GM18499 (cell line): ENCODE measurements at regions not wholly inside any gene's neighbourhood (a gene's known extent, or its start where the extent isn't known, plus 50 kb on each side); places are given as distances from the start of the nearest gene placed in this dataset.
"Not testable (repeated sequence)": the region's sequence is repeated elsewhere in the genome, so short reads cannot be mapped to it uniquely, and the experiment has no call there.

Experiments used
- ATAC-seq: cut with Tn5 transposase; IDR thresholded peaks from one replicate; pipeline ENCODE4 v1.9.1; 2021; ENCODE audit warnings: moderate number of reproducible peaks; ENCODE audit not compliant: insufficient read depth, unreplicated experiment

DNA sequence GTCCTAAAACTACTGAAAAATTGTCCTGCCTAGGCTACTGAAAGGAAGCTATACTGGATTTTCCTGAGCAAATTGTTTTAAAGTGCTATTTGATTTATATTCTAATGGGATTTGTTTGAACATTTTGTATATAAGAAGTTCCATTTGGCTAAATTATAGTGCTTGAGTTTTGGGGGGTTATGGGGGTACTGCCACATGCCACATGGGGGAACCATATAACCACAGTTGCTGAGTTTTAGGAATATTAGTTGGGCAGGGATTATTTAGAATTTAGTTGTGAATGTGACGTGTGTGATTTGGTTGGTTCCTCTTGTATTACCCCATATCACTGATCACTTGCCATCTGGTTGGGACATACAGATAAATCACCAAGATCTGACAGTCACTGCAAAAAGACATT, 224.5 kb upstream of the TAPT1 start:
- ATAC-seq: no peak

DNA sequence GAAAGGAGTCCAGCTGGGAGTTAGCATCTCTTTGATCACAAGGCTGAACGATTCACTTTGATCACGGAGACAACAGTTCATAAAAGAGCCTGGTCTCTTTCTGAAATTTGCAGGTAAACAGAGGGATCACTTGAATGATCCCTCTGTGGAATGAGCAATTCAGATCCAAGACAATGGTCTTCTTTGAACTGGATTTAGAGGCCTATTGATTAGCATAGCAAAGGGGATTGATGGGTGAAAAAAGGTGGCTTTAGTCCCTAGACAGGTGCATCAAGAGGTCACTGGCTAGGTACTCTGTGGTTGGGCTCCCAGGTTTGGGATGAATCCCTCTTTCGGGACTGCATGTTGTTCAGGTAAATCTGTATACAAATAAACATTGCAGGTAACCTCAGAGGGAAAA, 223.8 kb upstream of the TAPT1 start:
- no peak for ATAC-seq

DNA sequence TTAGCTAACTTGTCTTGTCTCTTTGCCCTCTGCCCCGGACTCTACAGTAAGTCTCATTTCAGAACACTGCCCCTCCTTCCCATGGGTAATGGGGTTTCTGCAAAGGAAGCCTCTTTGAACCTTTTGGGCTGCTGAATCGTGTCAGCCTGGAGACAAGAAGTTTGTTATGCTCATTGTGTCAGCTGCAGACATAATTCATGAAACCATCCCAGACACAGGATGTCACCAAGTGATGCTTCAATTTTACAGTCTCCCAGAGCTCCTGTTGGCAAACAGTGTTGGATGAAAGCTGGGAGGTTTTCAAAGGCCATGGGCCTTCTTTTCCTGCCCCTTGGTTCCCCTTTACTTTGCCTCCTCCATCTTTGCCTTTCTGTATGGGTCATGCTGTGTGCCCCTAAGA, 223.1 kb upstream of the TAPT1 start:
- ATAC-seq: no peak

GRCh38 chr4:16448241-16448840, 222.1 kb upstream of the TAPT1 start:
- no peak for ATAC-seq

- ATAC-seq: peak; percentile 63
These were observed 217.3 kb upstream of the TAPT1 start for GRCh38 chr4:16443504-16444088.

DNA sequence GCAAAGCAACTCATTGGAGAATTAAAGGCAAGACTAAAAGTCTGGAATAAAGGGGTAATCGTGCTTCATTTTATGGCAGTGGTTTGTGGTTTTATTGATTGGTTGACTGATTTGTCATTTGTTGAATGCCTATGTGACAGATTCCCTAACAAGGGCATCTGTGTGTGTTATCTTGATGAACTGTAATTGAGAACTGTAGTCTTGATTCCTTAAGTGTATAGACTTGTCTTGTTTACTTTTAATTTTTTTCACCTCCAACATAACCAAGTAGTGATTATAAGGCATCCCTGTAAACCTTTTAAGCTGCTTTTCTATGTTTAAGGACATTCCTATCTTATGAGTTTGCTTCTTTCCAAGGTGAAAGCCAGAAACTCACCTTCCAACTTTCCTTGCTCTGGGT, 216.0 kb upstream of the TAPT1 start:
- no peak for ATAC-seq

DNA sequence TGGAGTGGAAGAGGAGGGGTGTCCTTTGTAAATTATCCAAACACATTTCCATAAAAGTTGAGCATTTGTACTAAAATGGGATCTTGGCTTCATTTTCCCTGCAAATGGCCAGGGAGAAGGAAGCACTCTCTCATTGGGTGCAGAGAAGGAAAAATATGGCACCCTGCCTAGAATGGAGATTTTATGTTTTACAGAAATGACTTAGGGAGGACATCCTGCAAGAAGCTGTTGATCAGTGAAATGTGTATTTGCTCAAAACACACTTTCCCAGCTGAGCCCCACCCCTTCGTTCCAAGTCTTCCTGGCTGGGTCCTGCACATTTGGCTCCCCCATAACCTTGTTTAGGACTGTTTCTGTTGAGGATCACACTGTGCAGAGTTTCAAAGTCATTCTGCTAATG, 213.5 kb upstream of the TAPT1 start:
- no peak for ATAC-seq

- ATAC-seq: no peak
These were observed 212.7 kb upstream of the TAPT1 start for GRCh38 chr4:16438986-16439385.

DNA sequence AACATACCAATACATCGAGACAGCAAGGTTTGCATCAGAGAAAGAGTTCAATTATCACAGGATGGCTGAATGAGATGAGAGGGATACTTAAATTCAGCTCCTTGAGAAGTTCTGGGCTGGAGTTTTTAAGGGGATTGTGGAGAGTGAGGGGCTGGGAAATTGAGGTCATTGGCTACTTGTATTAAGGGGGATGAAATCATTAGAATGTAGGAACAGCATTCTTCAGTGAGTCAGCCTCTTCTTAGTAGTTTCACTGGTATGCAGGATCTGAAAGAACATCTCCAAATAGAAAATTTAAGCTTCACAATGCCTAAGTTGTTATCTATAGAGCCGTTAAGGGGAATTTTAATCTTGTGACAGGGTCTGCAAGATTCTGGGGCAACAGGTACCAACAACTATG, 211.6 kb upstream of the TAPT1 start:
- ATAC-seq: no peak

GRCh38 chr4:16431866-16432265, 205.6 kb upstream of the TAPT1 start:
- no peak for ATAC-seq

- ATAC-seq: no peak
These were observed 192.5 kb upstream of the TAPT1 start for GRCh38 chr4:16418814-16419213.

GRCh38 chr4:16417198-16417597, 190.9 kb upstream of the TAPT1 start:
- ATAC-seq: no peak

DNA sequence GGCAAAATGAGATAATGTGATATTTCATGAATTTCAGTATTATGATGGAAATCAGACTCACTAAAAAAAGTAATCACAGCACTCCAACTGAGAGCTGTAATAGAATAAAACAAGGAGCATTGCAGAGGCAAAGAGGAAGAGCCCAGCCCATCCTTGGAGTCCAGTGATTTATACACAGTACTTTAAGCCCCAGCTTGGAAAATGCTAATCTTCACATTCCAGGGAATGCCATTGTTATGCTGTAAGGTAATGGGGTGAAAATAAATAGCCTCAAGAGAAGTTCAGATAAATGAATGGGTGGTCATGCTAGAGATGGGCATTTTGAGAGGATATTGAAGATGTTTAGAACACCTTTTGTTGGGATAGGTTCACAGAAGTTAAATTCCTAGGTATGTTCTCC, 190.3 kb upstream of the TAPT1 start:
- no peak for ATAC-seq

- ATAC-seq: no peak
These were observed 189.5 kb upstream of the TAPT1 start for GRCh38 chr4:16415751-16416150.

DNA sequence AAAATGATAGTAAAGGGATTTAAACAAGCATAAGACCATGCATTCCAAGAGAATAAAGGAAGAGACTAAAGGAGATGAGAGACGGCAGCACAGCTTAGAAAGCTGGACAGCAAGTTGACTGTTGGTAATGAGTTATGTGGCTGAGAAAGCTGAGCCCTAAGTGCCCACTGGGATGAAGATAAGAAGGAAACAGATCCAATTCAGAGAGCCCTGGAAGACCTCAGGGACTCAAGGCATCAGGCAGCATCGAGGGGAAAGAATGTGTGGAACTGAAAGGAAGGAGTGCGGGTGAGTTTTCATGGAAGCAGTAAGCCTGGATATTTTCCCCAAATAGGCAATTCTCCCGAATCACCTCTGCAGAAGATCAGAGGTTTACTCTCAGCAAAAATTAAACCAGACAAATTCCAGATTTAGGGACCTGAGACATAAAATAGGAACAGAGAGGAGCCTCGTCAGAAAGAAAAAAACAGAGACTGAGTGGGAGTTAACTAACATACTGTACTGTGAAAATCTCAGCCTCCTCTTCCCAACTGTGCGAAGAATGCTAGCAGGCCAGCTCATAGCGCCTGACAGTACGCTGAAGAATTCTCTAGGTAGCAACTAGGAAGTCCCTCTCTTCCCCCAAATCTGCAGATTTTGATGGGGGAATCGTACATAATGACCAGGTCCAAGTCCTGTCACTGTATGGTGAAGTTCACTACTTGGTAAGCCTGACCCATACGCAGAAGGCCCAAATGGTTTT, 187.7 kb upstream of the TAPT1 start:
- ATAC-seq: no peak

DNA sequence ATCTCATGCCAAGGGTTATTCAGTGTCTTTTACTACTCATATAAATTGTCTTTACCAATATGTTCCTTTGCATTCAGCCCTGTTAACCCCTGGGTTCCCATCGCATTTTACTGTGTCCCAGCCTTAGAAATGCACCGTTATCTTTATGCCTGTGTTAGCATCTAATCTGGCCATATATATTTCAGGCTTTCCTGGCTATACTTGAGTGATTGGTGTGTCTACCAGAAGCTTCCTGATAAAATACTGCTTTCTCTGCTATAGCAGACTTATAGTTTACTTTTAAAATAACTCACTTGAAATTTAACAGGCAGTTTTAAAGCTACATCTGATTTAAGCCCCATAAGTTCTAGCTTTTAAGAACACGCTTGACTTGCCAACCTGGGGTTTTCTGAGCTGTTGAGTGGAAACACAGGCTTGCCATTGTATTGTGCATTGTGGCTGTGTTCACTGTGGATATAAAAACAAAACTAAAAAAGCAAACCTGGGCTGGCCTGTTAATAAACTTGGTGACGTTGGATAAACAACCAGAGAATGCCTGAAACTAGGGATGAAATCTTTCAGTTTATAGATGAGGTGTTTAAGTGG, 185.3 kb upstream of the TAPT1 start:
- no peak for ATAC-seq

DNA sequence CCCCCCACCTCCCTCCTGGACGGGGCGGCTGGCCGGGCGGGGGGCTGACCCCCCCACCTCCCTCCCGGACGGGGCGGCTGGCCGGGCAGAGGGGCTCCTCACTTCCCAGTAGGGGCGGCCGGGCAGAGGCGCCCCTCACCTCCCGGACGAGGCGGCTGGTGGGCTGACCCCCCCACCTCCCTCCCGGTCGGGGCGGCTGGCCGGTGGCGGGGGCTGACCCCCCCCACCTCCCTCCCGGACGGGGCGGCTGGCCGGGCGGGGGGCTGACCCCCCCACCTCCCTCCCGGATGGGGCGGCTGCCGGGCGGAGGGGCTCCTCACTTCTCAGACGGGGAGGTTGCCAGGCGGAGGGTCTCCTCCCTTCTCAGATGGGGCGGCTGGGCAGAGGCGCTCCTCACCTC, 166.9 kb upstream of the TAPT1 start:
- ATAC-seq: not testable (repeated sequence)

- no peak for ATAC-seq
These were observed 164.9 kb upstream of the TAPT1 start for GRCh38 chr4:16391196-16391595.

DNA sequence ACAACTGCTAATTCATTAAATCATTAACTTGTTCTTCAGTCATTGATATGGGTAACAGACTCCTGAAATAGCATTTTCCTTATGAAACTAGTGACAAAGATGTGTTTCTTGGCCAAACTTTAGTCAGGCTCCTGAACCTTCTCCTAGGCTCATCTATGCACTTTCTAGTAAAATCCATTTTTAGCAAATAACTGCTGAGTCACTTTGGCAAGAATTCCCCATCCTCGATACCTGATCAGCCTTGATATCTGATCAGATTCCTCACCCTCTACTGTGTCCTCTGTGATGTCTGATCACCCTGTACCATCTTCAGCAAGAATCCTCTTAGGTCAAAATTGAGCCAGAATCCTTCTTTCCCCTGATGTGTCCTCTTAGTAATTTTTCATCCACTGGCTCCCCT, 161.2 kb upstream of the TAPT1 start:
- ATAC-seq: no peak

DNA sequence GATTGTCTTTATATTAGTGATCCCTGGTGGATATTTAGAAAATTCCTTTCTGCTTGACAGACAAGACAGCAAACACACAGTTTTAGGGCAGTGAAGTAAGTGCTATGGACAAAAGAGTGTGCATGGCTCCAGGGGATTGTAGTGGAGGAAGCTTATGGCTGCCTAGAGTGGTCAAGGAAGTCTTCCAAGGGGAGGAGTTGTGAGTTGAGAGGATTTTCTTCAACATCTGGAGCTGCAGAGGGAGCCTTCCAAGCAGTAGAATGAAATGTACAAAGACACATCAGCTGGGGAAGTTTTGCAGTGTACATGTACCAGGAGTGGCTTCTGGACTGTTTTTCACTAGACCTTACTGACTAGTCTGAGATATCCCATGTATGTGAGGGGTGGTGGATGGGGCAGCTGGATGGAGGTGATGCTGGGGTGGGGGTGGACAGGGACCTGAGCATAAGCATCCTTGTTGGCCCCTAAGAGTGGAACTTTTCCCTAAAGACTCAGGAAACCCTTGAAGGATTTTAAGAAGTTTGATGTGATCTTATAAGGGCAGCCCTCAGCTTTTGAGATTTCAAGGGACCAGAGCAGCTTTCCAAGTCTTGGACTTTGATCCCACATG, 160.5 kb upstream of the TAPT1 start:
- ATAC-seq: no peak

GRCh38 chr4:16384576-16384975, 158.3 kb upstream of the TAPT1 start:
- no peak for ATAC-seq
